MCF 10A (cell line): ENCODE measurements at regions not wholly inside any gene's neighbourhood (a gene's known extent, or its start where the extent isn't known, plus 50 kb on each side); places are given as distances from the start of the nearest gene placed in this dataset.

ENCODE experiments used
- BruUV-seq: library from RNA; stranded (reverse); fragments of 400-500 nt; replicated peaks from 2 replicates; lab custom pipeline; 2021; lab: Mats Ljungman, UMichigan
- CTCF ChIA-PET: fragments of 300-600 bp; sonication (Branson Sonifier 250); formaldehyde crosslinking; extraction: SDS; loops from one replicate; lab custom pipeline; 2021; ENCODE audit warnings: antibody characterized with exemption, inconsistent platforms; lab: Yijun Ruan, JAX
- POLR2A ChIA-PET: fragments of 300-600, 350-650 bp; sonication (Branson Sonifier 250); formaldehyde crosslinking; extraction: SDS; loops from one replicate; lab custom pipeline; 2020; ENCODE audit warnings: antibody characterized with exemption, inconsistent platforms; lab: Yijun Ruan, JAX
- DNase-seq: peaks from one replicate; pipeline ENCODE4 v3.0.0-alpha.2; 2018; ENCODE audit not compliant: unreplicated experiment
- H3K27ac Mint-ChIP-seq: one replicate; pipeline ENCODE4 v1.8.0; 2022; ENCODE audit warnings: mild to moderate bottlenecking, low read depth, mixed read lengths; ENCODE audit not compliant: unreplicated experiment
- H3K27me3 Mint-ChIP-seq: one replicate; pipeline ENCODE4 v1.8.0; 2022; ENCODE audit warnings: mixed read lengths; ENCODE audit not compliant: insufficient read depth, unreplicated experiment
- H3K36me3 Mint-ChIP-seq: one replicate; pipeline ENCODE4 v1.8.0; 2022; ENCODE audit warnings: mild to moderate bottlenecking, moderate library complexity, mixed read lengths; ENCODE audit not compliant: insufficient read depth, unreplicated experiment
- H3K4me1 Mint-ChIP-seq: one replicate; pipeline ENCODE4 v1.8.0; 2022; ENCODE audit warnings: mixed read lengths; ENCODE audit not compliant: insufficient read depth, unreplicated experiment
- H3K4me3 Mint-ChIP-seq: one replicate; pipeline ENCODE4 v1.8.0; 2022; ENCODE audit warnings: mild to moderate bottlenecking, moderate library complexity, mixed read lengths; ENCODE audit not compliant: unreplicated experiment
- H3K9me3 Mint-ChIP-seq: one replicate; pipeline ENCODE4 v1.8.0; 2022; ENCODE audit warnings: mixed read lengths; ENCODE audit not compliant: unreplicated experiment
- CTCF ChIP-seq: fragments of 200-600 bp; IDR thresholded peaks from one replicate; pipeline ENCODE4 v1.8.0; 2022; ENCODE audit warnings: antibody characterized with exemption, mild to moderate bottlenecking; ENCODE audit not compliant: unreplicated experiment
- intact Hi-C: fragments of 100-400 bp; cut with micrococcal nuclease; formaldehyde crosslinking; loops from 2 replicates; pipeline ENCODE4 v1.14.1; 2022

GRCh38 chr4:120005527-120005926 lies 61.1 kb downstream of the MAD2L1 start:
- BruUV-seq = no TSS peak
- intact Hi-C loops = no loop called here
- Mint-ChIP-seq H3K27me3 (no peaks in the 10 kb centered on the region), H3K9me3 (no peaks in the 10 kb centered on the region), H3K4me3 (no peak overlapping the region), H3K36me3 (no peaks in the 10 kb centered on the region), H3K27ac (no peak overlapping the region), H3K4me1 (no peaks in the 10 kb centered on the region)
- ChIA-PET CTCF (interaction anchor here (0.6 to 3.3 kb wide), 3 partner anchors 134 to 1784 kb away, joined by 3 to 13 read pairs (median 3); partner anchors contain the start of gene PDE5A), POLR2A (interaction anchor here (0.6 kb wide), 1 partner anchor 142 kb away, joined by 3 read pairs; no protein-coding TSS in a partner anchor)
- no peak for TF ChIP-seq CTCF
- DNase-seq = no peak

- DNase-seq = no peak
- ChIA-PET POLR2A (interaction anchor here (0.7 kb wide), 1 partner anchor 21 kb away, joined by 3 read pairs; no protein-coding TSS in a partner anchor), CTCF (no interaction called here)
- Mint-ChIP-seq H3K27me3 (no peaks in the 10 kb centered on the region), H3K4me3 (no peak overlapping the region), H3K27ac (no peak overlapping the region), H3K9me3 (no peaks in the 10 kb centered on the region), H3K4me1 (no peaks in the 10 kb centered on the region), H3K36me3 (no peaks in the 10 kb centered on the region)
- no TSS peak for BruUV-seq
- TF ChIP-seq CTCF = no peak
- intact Hi-C loops = no loop called here
Observed at GRCh38 chr4:120005076-120005475, 61.6 kb downstream of the MAD2L1 start.

DNA sequence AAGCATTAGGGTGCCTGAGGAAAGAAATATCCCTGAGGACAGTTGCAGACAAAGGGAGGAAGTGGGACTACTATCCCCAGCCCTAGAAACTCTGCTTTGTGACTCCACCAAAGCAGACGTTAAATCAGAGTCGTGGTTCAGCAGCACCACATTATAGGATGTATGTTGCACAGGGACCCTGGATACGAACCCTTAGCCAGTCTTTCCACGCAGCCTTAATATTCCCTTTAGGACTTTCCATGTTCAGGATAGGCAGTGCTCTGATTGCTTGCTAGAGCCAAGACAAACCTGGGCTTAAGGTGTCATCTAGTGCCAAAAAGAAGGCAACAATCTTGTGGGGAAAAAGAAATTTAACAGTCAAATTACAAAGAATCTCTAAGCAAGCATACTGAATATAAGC lies 62.6 kb downstream of the MAD2L1 start:
- H3K4me1 Mint-ChIP-seq = no peaks in the 10 kb centered on the region
- CTCF ChIA-PET = interaction anchor here (0.7 kb wide), 1 partner anchor 649 kb away, joined by 3 read pairs; no protein-coding TSS in a partner anchor
- no peak overlapping the region for H3K4me3 Mint-ChIP-seq
- POLR2A ChIA-PET = no interaction called here
- no peaks in the 10 kb centered on the region for H3K36me3 Mint-ChIP-seq
- intact Hi-C loops = no loop called here
- TF ChIP-seq CTCF = no peak
- no peaks in the 10 kb centered on the region for H3K27me3 Mint-ChIP-seq
- no peak for DNase-seq
- H3K9me3 Mint-ChIP-seq = no peaks in the 10 kb centered on the region
- BruUV-seq = no TSS peak
- no peak overlapping the region for H3K27ac Mint-ChIP-seq

GRCh38 chr4:120003193-120003592 lies 63.5 kb downstream of the MAD2L1 start:
- DNase-seq = no peak
- H3K27ac Mint-ChIP-seq = no peak overlapping the region
- no peaks in the 10 kb centered on the region for H3K9me3 Mint-ChIP-seq
- ChIA-PET CTCF (no interaction called here), POLR2A (interaction anchor here (0.7 kb wide), 1 partner anchor 441 kb away, joined by 3 read pairs; no protein-coding TSS in a partner anchor)
- H3K4me3 Mint-ChIP-seq = no peak overlapping the region
- no peaks in the 10 kb centered on the region for H3K36me3 Mint-ChIP-seq
- H3K27me3 Mint-ChIP-seq = no peaks in the 10 kb centered on the region
- H3K4me1 Mint-ChIP-seq = no peaks in the 10 kb centered on the region
- intact Hi-C loops = no loop called here
- BruUV-seq = no TSS peak
- TF ChIP-seq CTCF = no peak
